ENCODE measurements at regions not wholly inside any gene's neighbourhood (a gene's known extent, or its start where the extent isn't known, plus 50 kb on each side); places are given as distances from the start of the nearest gene placed in this dataset.

DNA sequence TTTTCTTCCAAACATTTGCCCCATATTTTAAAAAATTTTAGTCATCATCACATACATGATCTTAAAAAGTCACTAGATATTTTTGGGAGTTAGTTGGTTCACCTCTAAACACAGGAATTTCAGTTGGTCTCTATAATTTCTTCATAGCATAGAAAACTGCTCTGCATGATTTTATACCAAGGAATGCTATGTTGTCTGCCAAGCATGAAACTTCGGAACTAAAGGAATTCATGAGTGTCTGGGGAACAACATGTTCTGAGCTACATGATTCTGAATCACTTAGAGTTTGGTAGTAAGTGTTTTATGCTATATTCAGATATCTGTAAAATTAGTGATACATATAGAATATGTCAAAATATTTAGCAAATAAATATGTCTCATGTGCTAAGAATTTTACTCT is 957.8 kb downstream of the GATA3 start:
- TF ChIP-seq TCF12 (IDR thresholded peaks at IDR 0.05; ENCODE audit: low read depth, low read length) (no peak), FOXM1 (IDR thresholded peaks at IDR 0.05; ENCODE audit: low read depth, low read length) (no peak), EGR1 (IDR thresholded peaks at IDR 0.05; ENCODE audit: borderline replicate concordance in 1 of 2, low read depth in 2 of 2, low read length in 2 of 2) (no peak), RFX5 (IDR thresholded peaks at IDR 0.05; ENCODE audit: low read depth, low read length) (no peak), NFIC (IDR thresholded peaks at IDR 0.05; ENCODE audit: low read depth, low read length) (no peak), CREB1 (IDR thresholded peaks at IDR 0.05; ENCODE audit: low read depth) (no peak)
